Esophagus squamous epithelium (tissue), 5 donors: ENCODE measurements at regions not wholly inside any gene's neighbourhood (a gene's known extent, or its start where the extent isn't known, plus 50 kb on each side); places are given as distances from the start of the nearest gene placed in this dataset.
A peak's percentile ranks its signal among the peaks of the same experiment; 100 is the strongest.

Source experiments
- DNase-seq: peaks from one replicate; lab custom pipeline; 2025; lab: John Stamatoyannopoulos, UW
- H3K27ac ChIP-seq, 4 donors: fragments of 200-600 bp; sonication (generic); one replicate each; pipeline ENCODE4 v1.5.1; 2016 to 2019; ENCODE audit warnings: mild to moderate bottlenecking in 1 of 4
- H3K27me3 ChIP-seq, 4 donors: fragments of 200-600 bp; sonication (generic); 1 replicate in 3 of 4; 2 replicates in 1 of 4; pipeline versions ENCODE4 v1.5.1 to v1.6.0; 2017 to 2021; ENCODE audit warnings: antibody characterized with exemption in 1 of 4
- H3K36me3 ChIP-seq, 3 donors: fragments of 200-600 bp; sonication (generic); one replicate each; pipeline ENCODE4 v1.5.1; 2016 to 2019
- H3K4me1 ChIP-seq, 3 donors: fragments of 200-600 bp; sonication (generic); one replicate each; pipeline ENCODE4 v1.5.1; 2017 to 2019
- H3K4me3 ChIP-seq, 4 donors: fragments of 200-600 bp; sonication (generic); 1 replicate in 3 of 4; 2 replicates in 1 of 4; pipeline ENCODE4 v1.5.1; 2016 to 2019; ENCODE audit warnings: mild to moderate bottlenecking in 2 of 4, moderate library complexity in 1 of 4
- H3K9me3 ChIP-seq, 3 donors: fragments of 200-600 bp; sonication (generic); one replicate each; pipeline ENCODE4 v1.5.1; 2016 to 2019
- CTCF ChIP-seq, 6 experiments: fragments of 450-650 bp in 4 of 6; fragments of 200-600 bp in 2 of 6; sonication (generic) in 2 of 6; IDR thresholded peaks; one replicate each; pipeline ENCODE4 v1.5.1; 2016 to 2019; ENCODE audit warnings: antibody characterized with exemption in 6 of 6, mild to moderate bottlenecking in 4 of 6, moderate library complexity in 4 of 6
- POLR2A ChIP-seq, 4 donors: fragments of 450-650 bp; IDR thresholded peaks; one replicate each; pipeline ENCODE4 v1.6.1; 2017; ENCODE audit warnings: antibody characterized with exemption in 4 of 4, mild to moderate bottlenecking in 4 of 4, moderate library complexity in 3 of 4
- WGBS, 2 donors: methylation state at CpG; one replicate each; pipeline ENCODE4 v1.1.5; 2018; 5-methylcytosine and 5-hydroxymethylcytosine counted together
- intact Hi-C: fragments of 100-400 bp; cut with DNase I; formaldehyde crosslinking; loops from one replicate; pipeline ENCODE4 v1.15.0; 2022
- donor health status: DM: yes; HTN: yes; CAD: no.

GRCh38 chr20:19929012-19929360 lies 88.2 kb upstream of the NAA20 start:
- Histone ChIP-seq H3K9me3 (no peaks in the 10 kb centered on the region), H3K4me1 (peaks cover 18 to 76% (median 50%) of the 10 kb centered on the region in 3 donors), H3K27me3 (no peaks in the 10 kb centered on the region), H3K27ac (peak overlapping the region; percentile 74 to 84 (median 82)), H3K4me3 (no peak overlapping the region), H3K36me3 (no peaks in the 10 kb centered on the region)
- no peak for DNase-seq
- intact Hi-C loops: no loop called here
- TF ChIP-seq CTCF (IDR thresholded peaks at IDR 0.05): no peak
- no peak for TF ChIP-seq POLR2A (IDR thresholded peaks at IDR 0.05)
- WGBS, 2 donors: 67% methylated on average over 1 of the region's 1 CpG; no CpG with 5 or more reads in 1 of the 2 donors

- intact Hi-C loops: no loop called here
- no peaks in the 10 kb centered on the region for H3K9me3 ChIP-seq
- no peaks in the 10 kb centered on the region for H3K36me3 ChIP-seq
- peaks cover 23 to 82% (median 56%) of the 10 kb centered on the region in 3 donors for H3K4me1 ChIP-seq
- no peak overlapping the region for H3K4me3 ChIP-seq
- 48 to 60% methylated on average over 3 to 4 of the region's 7 CpGs for WGBS, 2 donors
- DNase-seq: no peak
- no peaks in the 10 kb centered on the region for H3K27me3 ChIP-seq
- no peak for TF ChIP-seq POLR2A (IDR thresholded peaks at IDR 0.05)
- TF ChIP-seq CTCF (IDR thresholded peaks at IDR 0.05): no peak
- peak overlapping the region; percentile 74 to 84 (median 82) for H3K27ac ChIP-seq
These were observed 87.5 kb upstream of the NAA20 start for GRCh38 chr20:19929481-19930145.

- Histone ChIP-seq H3K4me1 (peaks cover 24 to 90% (median 57%) of the 10 kb centered on the region in 3 donors), H3K9me3 (no peaks in the 10 kb centered on the region), H3K36me3 (no peaks in the 10 kb centered on the region), H3K27me3 (no peaks in the 10 kb centered on the region), H3K4me3 (no peak overlapping the region), H3K27ac (peak overlapping the region in 3 of 4 donors; percentile 80 to 84 (median 83))
- TF ChIP-seq POLR2A (IDR thresholded peaks at IDR 0.05): no peak
- no peak for TF ChIP-seq CTCF (IDR thresholded peaks at IDR 0.05)
- intact Hi-C loops: no loop called here
- no peak for DNase-seq
- 80 to 88% methylated on average over 5 of the region's 5 CpGs for WGBS, 2 donors
These were observed 86.7 kb upstream of the NAA20 start for GRCh38 chr20:19930426-19930825.

GRCh38 chr20:19932170-19932667 lies 84.9 kb upstream of the NAA20 start:
- no peak for DNase-seq
- TF ChIP-seq CTCF (IDR thresholded peaks at IDR 0.05) (no peak), POLR2A (IDR thresholded peaks at IDR 0.05) (no peak)
- Histone ChIP-seq H3K9me3 (no peaks in the 10 kb centered on the region), H3K27me3 (no peaks in the 10 kb centered on the region), H3K4me1 (peaks cover 34 to 100% (median 60%) of the 10 kb centered on the region in 3 donors), H3K27ac (peak overlapping the region; percentile 42 to 95 (median 94)), H3K36me3 (no peaks in the 10 kb centered on the region), H3K4me3 (no peak overlapping the region)
- 28 to 31% methylated on average over 9 of the region's 9 CpGs for WGBS, 2 donors
- intact Hi-C loops: no loop called here

- TF ChIP-seq POLR2A (IDR thresholded peaks at IDR 0.05): peak in 3 of 4 donors; percentile 23 to 67 (median 63)
- TF ChIP-seq CTCF (IDR thresholded peaks at IDR 0.05): no peak
- intact Hi-C loops: no loop called here
- peak overlapping the region; percentile 88 to 95 (median 94) for H3K27ac ChIP-seq
- no peaks in the 10 kb centered on the region for H3K9me3 ChIP-seq
- H3K27me3 ChIP-seq: no peaks in the 10 kb centered on the region
- H3K4me1 ChIP-seq: peaks cover 17 to 99% (median 42%) of the 10 kb centered on the region in 3 donors
- H3K36me3 ChIP-seq: peaks cover 0 to 7% (median 0%) of the 10 kb centered on the region in 3 donors
- DNase-seq: no peak
- WGBS, 2 donors: 13 to 24% methylated on average over 13 of the region's 13 CpGs
- peak overlapping the region; percentile 16 to 60 (median 40) for H3K4me3 ChIP-seq
These were observed 82.2 kb upstream of the NAA20 start for GRCh38 chr20:19934792-19935491.
